CD4-positive, alpha-beta T cell (primary cell): ENCODE measurements at regions not wholly inside any gene's neighbourhood (a gene's known extent, or its start where the extent isn't known, plus 50 kb on each side); places are given as distances from the start of the nearest gene placed in this dataset.

Experiments used
- ATAC-seq: fragments of 200-7000 bp; cut with Tn5 transposase; one replicate; pipeline ENCODE4 v1.10.0; 2022; ENCODE audit warnings: mild to moderate bottlenecking; ENCODE audit not compliant: poor library complexity
- CTCF ChIA-PET: fragments of 350-600 bp; sonication (Branson Sonifier 250); formaldehyde crosslinking; loops from one replicate; lab custom pipeline; 2021; ENCODE audit warnings: antibody characterized with exemption, inconsistent platforms; lab: Charles Lee
- POLR2A ChIA-PET: fragments of 350-600 bp; sonication (Branson Sonifier 250); formaldehyde crosslinking; loops from one replicate; lab custom pipeline; 2021; ENCODE audit warnings: antibody characterized with exemption, inconsistent platforms; lab: Charles Lee
- DNase-seq, 14 experiments: peaks; one replicate each; pipeline ENCODE4 v3.0.0-alpha.2; 2013 to 2020; ENCODE audit warnings: mixed read lengths in 2 of 14
- H3K27ac ChIP-seq, 2 donors: one replicate each; pipeline versions ENCODE4 v1.5.1 to v1.7.0; 2013; ENCODE audit warnings: low read length in 2 of 2, low read depth in 1 of 2, mild to moderate bottlenecking in 1 of 2
- H3K27me3 ChIP-seq, 2 experiments: 1 replicate in 1 of 2; 2 replicates in 1 of 2; pipeline versions ENCODE4 v1.6.1 to v1.7.0; 2013; ENCODE audit warnings: low read length in 2 of 2, control low read depth in 1 of 2, mild to moderate bottlenecking in 1 of 2, moderate library complexity in 1 of 2; ENCODE audit not compliant: insufficient read depth in 2 of 2, control insufficient read depth in 1 of 2
- H3K36me3 ChIP-seq: one replicate; pipeline ENCODE4 v1.6.1; 2013; ENCODE audit warnings: low read length, control low read depth; ENCODE audit not compliant: insufficient read depth
- H3K4me1 ChIP-seq: one replicate; pipeline ENCODE4 v1.6.1; 2013; ENCODE audit warnings: low read length, control low read depth; ENCODE audit not compliant: insufficient read depth
- H3K4me3 ChIP-seq: one replicate; pipeline ENCODE4 v1.5.1; 2013; ENCODE audit warnings: mild to moderate bottlenecking, low read length, moderate library complexity
- H3K9me3 ChIP-seq, 2 experiments: 1 replicate in 1 of 2; 2 replicates in 1 of 2; pipeline versions ENCODE4 v1.6.1 to v1.7.0; 2013; ENCODE audit warnings: low read length in 2 of 2, mild to moderate bottlenecking in 2 of 2, control low read depth in 1 of 2, moderate library complexity in 1 of 2; ENCODE audit not compliant: control insufficient read depth in 1 of 2, insufficient read depth in 1 of 2
- H3K27ac Mint-ChIP-seq: one replicate; pipeline ENCODE4 v1.8.0; 2020; ENCODE audit warnings: mixed read lengths
- H3K27me3 Mint-ChIP-seq: one replicate; pipeline ENCODE4 v1.8.0; 2021; ENCODE audit warnings: mixed read lengths
- H3K36me3 Mint-ChIP-seq: one replicate; pipeline ENCODE4 v1.8.0; 2021; ENCODE audit warnings: low read depth, mixed read lengths
- H3K4me1 Mint-ChIP-seq: one replicate; pipeline ENCODE4 v1.8.0; 2021; ENCODE audit warnings: low read depth, mixed read lengths
- H3K4me3 Mint-ChIP-seq: one replicate; pipeline ENCODE4 v1.8.0; 2020; ENCODE audit warnings: mild to moderate bottlenecking, mixed read lengths
- H3K9me3 Mint-ChIP-seq: one replicate; pipeline ENCODE4 v1.8.0; 2020; ENCODE audit warnings: mixed read lengths
- CTCF ChIP-seq: fragments of 200-600 bp; IDR thresholded peaks from one replicate; pipeline ENCODE4 v1.8.0; 2022; ENCODE audit warnings: antibody characterized with exemption, mild to moderate bottlenecking
- intact Hi-C, 2 experiments: fragments of 100-400 bp; cut with DNase I in 1 of 2; cut with micrococcal nuclease in 1 of 2; formaldehyde crosslinking; loops; one replicate each; pipeline versions ENCODE4 v1.15.1 to v1.9.0; 2023 to 2025; cut with DNase I, micrococcal nuclease

GRCh38 chr15:81987628-81988027 is 58.2 kb downstream of the MEX3B start:
- Histone ChIP-seq H3K9me3 (peaks cover 7 to 15% of the 10 kb centered on the region in 2 experiments), H3K27ac (no peak overlapping the region), H3K4me3 (no peak overlapping the region), H3K27me3 (peaks cover 4 to 8% of the 10 kb centered on the region in 2 experiments), H3K36me3 (no peaks in the 10 kb centered on the region), H3K4me1 (no peaks in the 10 kb centered on the region)
- Mint-ChIP-seq H3K27me3 (peaks cover 8% of the 10 kb centered on the region), H3K4me3 (no peak overlapping the region), H3K27ac (no peak overlapping the region), H3K36me3 (peaks cover 8% of the 10 kb centered on the region), H3K9me3 (peaks cover 7% of the 10 kb centered on the region), H3K4me1 (no peaks in the 10 kb centered on the region)
- POLR2A ChIA-PET = no interaction called here
- no peak for DNase-seq
- intact Hi-C loops = no loop called here
- CTCF ChIA-PET = no interaction called here
- no peak for ATAC-seq
- TF ChIP-seq CTCF = no peak

DNA sequence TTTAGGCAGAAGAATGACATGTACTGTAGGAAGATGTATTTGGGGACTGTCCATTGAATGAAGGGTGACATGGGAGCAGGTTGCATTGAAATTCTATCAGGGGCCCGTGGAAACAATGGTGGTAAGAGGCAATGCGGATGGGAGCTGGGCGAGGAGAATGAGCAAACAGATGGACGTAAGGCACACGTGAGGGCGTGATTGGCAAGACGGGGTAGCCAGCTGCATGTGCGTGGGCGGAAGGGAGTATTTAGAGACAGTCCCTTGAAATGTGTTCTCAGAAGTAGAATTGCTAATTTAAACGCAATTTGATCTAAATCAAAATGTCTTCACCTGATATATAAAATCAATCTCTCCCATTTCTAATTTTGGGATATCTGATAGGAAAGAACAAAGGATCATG is 62.3 kb downstream of the MEX3B start:
- POLR2A ChIA-PET = no interaction called here
- ATAC-seq = no peak

GRCh38 chr15:81982808-81983207 is 63.0 kb downstream of the MEX3B start:
- no peaks in the 10 kb centered on the region for H3K27me3 ChIP-seq
- DNase-seq (no peak), ATAC-seq (no peak)
- H3K9me3 ChIP-seq = peaks cover 0 to 5% of the 10 kb centered on the region in 2 experiments
- Mint-ChIP-seq H3K27ac (no peak overlapping the region), H3K4me1 (no peaks in the 10 kb centered on the region), H3K36me3 (peaks cover under 1% of the 10 kb centered on the region), H3K4me3 (no peak overlapping the region), H3K27me3 (peaks cover 3% of the 10 kb centered on the region), H3K9me3 (peaks cover 2% of the 10 kb centered on the region)
- no peaks in the 10 kb centered on the region for H3K36me3 ChIP-seq
- POLR2A ChIA-PET = no interaction called here
- H3K27ac ChIP-seq = no peak overlapping the region
- CTCF ChIA-PET = no interaction called here
- TF ChIP-seq CTCF = no peak
- intact Hi-C loops = no loop called here
- H3K4me3 ChIP-seq = no peak overlapping the region
- no peaks in the 10 kb centered on the region for H3K4me1 ChIP-seq

More for the DNA sequence above, 62.3 kb downstream of the MEX3B start:
- H3K9me3 ChIP-seq = peaks cover 0 to 5% of the 10 kb centered on the region in 2 experiments
- no peak for DNase-seq
- H3K4me3 ChIP-seq = no peak overlapping the region
- H3K36me3 Mint-ChIP-seq = peaks cover 5% of the 10 kb centered on the region
- no peaks in the 10 kb centered on the region for H3K4me1 ChIP-seq
- no peaks in the 10 kb centered on the region for H3K36me3 ChIP-seq
- CTCF ChIA-PET = no interaction called here
- intact Hi-C loops = no loop called here
- no peaks in the 10 kb centered on the region for H3K4me1 Mint-ChIP-seq
- H3K27ac ChIP-seq = no peak overlapping the region
- no peaks in the 10 kb centered on the region for H3K9me3 Mint-ChIP-seq
- H3K27me3 ChIP-seq = no peaks in the 10 kb centered on the region
- TF ChIP-seq CTCF = no peak
- H3K4me3 Mint-ChIP-seq = no peak overlapping the region
- peaks cover 8% of the 10 kb centered on the region for H3K27me3 Mint-ChIP-seq
- H3K27ac Mint-ChIP-seq = no peak overlapping the region
